HepG2 (cell line): ENCODE measurements at regions not wholly inside any gene's neighbourhood (a gene's known extent, or its start where the extent isn't known, plus 50 kb on each side); places are given as distances from the start of the nearest gene placed in this dataset.

Source experiments
- ATAC-seq: fragments of 200-7000 bp; cut with Tn5 transposase; 3 replicates; pipeline ENCODE4 v1.9.1; 2020; ENCODE audit warnings: mild to moderate bottlenecking, moderate library complexity
- BruUV-seq: library from RNA; stranded (reverse); fragments of 400-500 nt; replicated peaks from 2 replicates; lab custom pipeline; 2021; lab: Mats Ljungman, UMichigan
- CTCF ChIA-PET: fragments of 300-600 bp; formaldehyde crosslinking; extraction: SDS; loops from one replicate; lab custom pipeline; 2021; ENCODE audit warnings: low total read pairs, inconsistent platforms, low intra/inter-chr PET ratio; lab: Yijun Ruan, JAX
- POLR2A ChIA-PET: fragments of 350-600 bp; sonication (Branson Sonifier 250); formaldehyde crosslinking; loops from one replicate; lab custom pipeline; 2020; ENCODE audit warnings: antibody characterized with exemption, inconsistent platforms; lab: Yijun Ruan, JAX
- DNase-seq: peaks from one replicate; pipeline ENCODE4 v3.0.0-alpha.2; 2015; ENCODE audit warnings: low spot score
- FAIRE-seq: peaks from 3 replicates; lab custom pipeline; 2011; peaks lifted over from hg19 to GRCh38; lab: Jason Lieb, UNC
- H2AFZ ChIP-seq: one replicate; pipeline ENCODE4 v1.6.1; 2011; ENCODE audit warnings: low read length, inconsistent platforms
- H3K27ac ChIP-seq: fragments of 300-600 bp; 3 replicates; pipeline ENCODE4 v1.8.0; 2011; ENCODE audit warnings: mixed run types, mild to moderate bottlenecking, mixed read lengths, low read length, inconsistent platforms; ENCODE audit not compliant: insufficient read depth; ENCODE audit errors: extremely low read length
- H3K27me3 ChIP-seq, 2 experiments: fragments of 200-600 bp in 1 of 2; 2 replicates in 1 of 2; 3 replicates in 1 of 2; pipeline versions ENCODE4 v1.6.0 to v1.8.0; 2011; ENCODE audit warnings: low read length in 2 of 2, mild to moderate bottlenecking in 2 of 2, moderate library complexity in 2 of 2, inconsistent platforms in 1 of 2; ENCODE audit not compliant: insufficient read depth in 2 of 2, control insufficient read depth in 1 of 2
- H3K36me3 ChIP-seq, 2 experiments: fragments of 200-600 bp in 1 of 2; replicated peaks in 1 of 2; 2 replicates in 1 of 2; 3 replicates in 1 of 2; pipeline versions ENCODE4 v1.5.1 to v1.8.0; 2011; ENCODE audit warnings: low read length in 2 of 2, inconsistent platforms in 1 of 2; ENCODE audit not compliant: insufficient read depth in 2 of 2, control insufficient read depth in 1 of 2
- H3K4me1 ChIP-seq: 2 replicates; pipeline ENCODE4 v1.5.1; 2012; ENCODE audit warnings: low read length, inconsistent platforms; ENCODE audit not compliant: insufficient read depth
- H3K4me2 ChIP-seq: 2 replicates; pipeline ENCODE4 v1.6.0; 2011; ENCODE audit warnings: low read depth, low read length, inconsistent platforms
- H3K4me3 ChIP-seq, 3 experiments: fragments of 200-600 bp in 1 of 3; sonication (generic), shearing (Covaris generic) in 1 of 3; replicated peaks in 1 of 3; 2 replicates each; pipeline ENCODE4 v1.5.1; 2011 to 2016; ENCODE audit warnings: low read length in 3 of 3, inconsistent platforms in 2 of 3, low read depth in 2 of 3, mild to moderate bottlenecking in 2 of 3, control low read depth in 1 of 3, mixed read lengths in 1 of 3; ENCODE audit not compliant: insufficient read depth in 1 of 3
- H3K79me2 ChIP-seq: one replicate; pipeline ENCODE4 v1.6.1; 2011; ENCODE audit warnings: low read length, inconsistent platforms; ENCODE audit not compliant: insufficient read depth
- H3K9ac ChIP-seq: 2 replicates; pipeline ENCODE4 v1.6.0; 2011; ENCODE audit warnings: mild to moderate bottlenecking, low read depth, low read length, inconsistent platforms; ENCODE audit not compliant: insufficient read depth
- H3K9me3 ChIP-seq: 2 replicates; pipeline ENCODE4 v1.5.1; 2012; ENCODE audit warnings: mild to moderate bottlenecking, low read length
- H4K20me1 ChIP-seq: 2 replicates; pipeline ENCODE4 v1.6.0; 2011; ENCODE audit warnings: inconsistent platforms, mild to moderate bottlenecking, low read length, moderate library complexity; ENCODE audit not compliant: insufficient read depth
- ATF2 ChIP-seq: sonication (generic); formaldehyde crosslinking; IDR thresholded peaks from 2 replicates; pipeline ENCODE4 v1.4.0; 2020; ENCODE audit warnings: missing genetic modification reagents
- CENPT ChIP-seq: sonication (generic); formaldehyde crosslinking; IDR thresholded peaks from 2 replicates; pipeline ENCODE4 v1.8.0; 2022; ENCODE audit warnings: low read depth, mild to moderate bottlenecking, moderate library complexity, missing genetic modification reagents
- CERS6 ChIP-seq: sonication (generic); formaldehyde crosslinking; IDR thresholded peaks from 2 replicates; pipeline ENCODE4 v1.5.0; 2020; ENCODE audit warnings: missing genetic modification reagents
- FOXA3 ChIP-seq: IDR thresholded peaks from 2 replicates; pipeline ENCODE4 v1.6.1; 2016; ENCODE audit warnings: missing genetic modification reagents, missing compliant biosample characterization
- PRDM4 ChIP-seq: sonication (generic); formaldehyde crosslinking; IDR thresholded peaks from 2 replicates; pipeline ENCODE4 v1.9.0; 2021; ENCODE audit warnings: missing genetic modification reagents, borderline replicate concordance
- REST ChIP-seq, 2 experiments: IDR thresholded peaks; 2 replicates each; pipeline ENCODE4 v1.6.1; 2011 to 2012; ENCODE audit warnings: low read length in 2 of 2, borderline replicate concordance in 1 of 2, low read depth in 1 of 2, mild to moderate bottlenecking in 1 of 2, moderate library complexity in 1 of 2
- RFX3 ChIP-seq: IDR thresholded peaks from 2 replicates; pipeline ENCODE4 v1.6.1; 2016; ENCODE audit warnings: missing biosample characterization, missing genetic modification reagents
- ZBTB8A ChIP-seq: sonication (generic); formaldehyde crosslinking; IDR thresholded peaks from 2 replicates; pipeline ENCODE4 v1.4.0; 2020; ENCODE audit warnings: mild to moderate bottlenecking, low read depth, missing genetic modification reagents, borderline replicate concordance
- ZNF17 ChIP-seq: sonication (generic); formaldehyde crosslinking; IDR thresholded peaks from 2 replicates; pipeline ENCODE4 v1.5.0; 2020; ENCODE audit warnings: mild to moderate bottlenecking, missing genetic modification reagents
- ZNF451 ChIP-seq: sonication (generic); formaldehyde crosslinking; IDR thresholded peaks from 2 replicates; pipeline ENCODE4 v1.5.0; 2020; ENCODE audit warnings: mild to moderate bottlenecking, missing genetic modification reagents
- ZNF460 ChIP-seq: sonication (generic); formaldehyde crosslinking; IDR thresholded peaks from 2 replicates; pipeline ENCODE4 v1.5.1; 2020; ENCODE audit warnings: missing genetic modification reagents, mild to moderate bottlenecking, borderline replicate concordance
- ZNF644 ChIP-seq: IDR thresholded peaks from 2 replicates; pipeline ENCODE4 v1.6.1; 2016; ENCODE audit warnings: low read depth
- ZNF672 ChIP-seq: sonication (generic); formaldehyde crosslinking; IDR thresholded peaks from 2 replicates; pipeline ENCODE4 v1.8.1; 2022; ENCODE audit warnings: missing genetic modification reagents
- ZNF792 ChIP-seq: IDR thresholded peaks from 2 replicates; pipeline ENCODE4 v1.6.1; 2016
- in situ Hi-C: cut with HindIII; loops from 2 replicates; pipeline ENCODE4 v1.10.0; 2017; ENCODE audit warnings: low pct_unique_long_range_greater_than_20kb; ENCODE audit not compliant: extremely low pct_ligation_motif_present
- intact Hi-C: fragments of 100-400 bp; cut with micrococcal nuclease; formaldehyde crosslinking; loops from one replicate; pipeline ENCODE4 v1.10.0; 2022; ENCODE audit not compliant: unreplicated experiment

- no peaks in the 10 kb centered on the region for H3K27me3 ChIP-seq
- no peak overlapping the region for H3K9ac ChIP-seq
- no peaks in the 10 kb centered on the region for H3K79me2 ChIP-seq
- H3K27ac ChIP-seq, result no peak overlapping the region
- H3K36me3 ChIP-seq, result no peaks in the 10 kb centered on the region
- H3K4me2 ChIP-seq, result no peak overlapping the region
- H3K9me3 ChIP-seq, result no peaks in the 10 kb centered on the region
- POLR2A ChIA-PET, result no interaction called here
- DNase-seq (no peak), ATAC-seq (no peak), FAIRE-seq (no peak)
- H3K4me3 ChIP-seq, result no peak overlapping the region
- H3K4me1 ChIP-seq, result no peaks in the 10 kb centered on the region
- no peak overlapping the region for H2AFZ ChIP-seq
- TF ChIP-seq ZNF644 (CRISPR knock-in tag) (no peak), CERS6 (no peak), ATF2 (CRISPR knock-in tag) (no peak), ZNF792 (CRISPR knock-in tag) (no peak), ZNF17 (CRISPR knock-in tag) (no peak), REST (IDR thresholded peaks at IDR 0.05; ENCODE audit: borderline replicate concordance in 1 of 2, low read depth in 1 of 2, low read length in 2 of 2) (no peak), ZNF451 (CRISPR knock-in tag) (no peak), PRDM4 (CRISPR knock-in tag) (no peak), FOXA3 (CRISPR knock-in tag) (no peak), RFX3 (CRISPR knock-in tag) (no peak), ZNF460 (no peak), CENPT (no peak), ZNF672 (CRISPR knock-in tag) (no peak), ZBTB8A (CRISPR knock-in tag) (no peak)
- H4K20me1 ChIP-seq, result no peaks in the 10 kb centered on the region
- BruUV-seq, result no TSS peak
- CTCF ChIA-PET, result no interaction called here
- intact Hi-C loops, result no loop called here
- in situ Hi-C loops, result no loop called here
Measured at GRCh38 chr3:96259299-96259698, 555.1 kb upstream of the EPHA6 start.
